Neural cell (in vitro differentiated cells): ENCODE measurements at regions not wholly inside any gene's neighbourhood (a gene's known extent, or its start where the extent isn't known, plus 50 kb on each side); places are given as distances from the start of the nearest gene placed in this dataset.

Source experiments
- H2AFZ ChIP-seq: fragments of 200-600, 300-800 bp; sonication (generic), shearing (Covaris generic); 2 replicates; pipeline ENCODE4 v1.6.0; 2014; ENCODE audit warnings: low read depth, mild to moderate bottlenecking, antibody characterized with exemption, low read length, moderate library complexity
- H3F3A ChIP-seq: fragments of 200-600 bp; shearing (Covaris generic); 2 replicates; pipeline ENCODE4 v1.6.1; 2016; ENCODE audit warnings: mild to moderate bottlenecking, moderate library complexity, mixed read lengths, antibody characterized with exemption, low read length; ENCODE audit not compliant: insufficient read depth, poor library complexity, severe bottlenecking
- H3K27ac ChIP-seq: fragments of 200-600, 300-800 bp; sonication (generic), shearing (Covaris generic); 2 replicates; pipeline ENCODE4 v1.5.1; 2014; ENCODE audit warnings: mild to moderate bottlenecking, low read length, moderate library complexity
- H3K27me3 ChIP-seq: fragments of 300-800, 200-600 bp; sonication (generic), shearing (Covaris generic); 2 replicates; pipeline ENCODE4 v1.6.0; 2014; ENCODE audit warnings: mild to moderate bottlenecking, low read depth, low read length, moderate library complexity; ENCODE audit not compliant: insufficient read depth
- H3K36me3 ChIP-seq: fragments of 300-800, 200-600 bp; sonication (generic), shearing (Covaris generic); 2 replicates; pipeline ENCODE4 v1.5.1; 2014; ENCODE audit warnings: mild to moderate bottlenecking, antibody characterized with exemption, low read length, moderate library complexity; ENCODE audit not compliant: insufficient read depth
- H3K4me2 ChIP-seq: fragments of 300-800, 200-600 bp; sonication (generic), shearing (Covaris generic); 2 replicates; pipeline ENCODE4 v1.6.0; 2014; ENCODE audit warnings: mild to moderate bottlenecking, low read length
- H3K4me3 ChIP-seq: fragments of 300-800, 200-600 bp; sonication (generic), shearing (Covaris generic); 2 replicates; pipeline ENCODE4 v1.5.1; 2014; ENCODE audit warnings: mild to moderate bottlenecking, low read length, moderate library complexity
- H3K79me2 ChIP-seq: fragments of 200-600 bp; shearing (Covaris generic); replicated peaks from 2 replicates; pipeline ENCODE4 v1.6.0; 2014; ENCODE audit warnings: mild to moderate bottlenecking, low read length, moderate library complexity; ENCODE audit not compliant: insufficient read depth
- H3K9ac ChIP-seq: fragments of 300-800, 200-600 bp; sonication (generic), shearing (Covaris generic); 2 replicates; pipeline ENCODE4 v1.6.1; 2016; ENCODE audit warnings: mild to moderate bottlenecking, low read length, mixed read lengths
- H3K9me2 ChIP-seq: fragments of 200-600 bp; shearing (Covaris generic); 2 replicates; pipeline ENCODE4 v1.6.1; 2016; ENCODE audit warnings: mild to moderate bottlenecking, low read length, mixed read lengths; ENCODE audit not compliant: insufficient read depth
- H3K9me3 ChIP-seq: fragments of 200-600, 300-800 bp; sonication (generic), shearing (Covaris generic); 2 replicates; pipeline ENCODE4 v1.6.1; 2016; ENCODE audit warnings: mild to moderate bottlenecking, mixed run types, low read length, moderate library complexity, mixed read lengths
- H4K20me1 ChIP-seq: fragments of 200-600 bp; shearing (Covaris generic); 2 replicates; pipeline ENCODE4 v1.6.1; 2016; ENCODE audit warnings: mild to moderate bottlenecking, mixed run types; ENCODE audit not compliant: insufficient read depth
- CTCF ChIP-seq: fragments of 450-650 bp; IDR thresholded peaks from 2 replicates; pipeline ENCODE4 v1.5.1; 2014; ENCODE audit warnings: antibody characterized with exemption, mild to moderate bottlenecking, moderate library complexity; ENCODE audit not compliant: poor library complexity, severe bottlenecking
- EP300 ChIP-seq: fragments of 450-650 bp; conservative IDR thresholded peaks from 2 replicates; pipeline ENCODE4 v1.6.1; 2014; ENCODE audit warnings: antibody characterized with exemption, mild to moderate bottlenecking, moderate library complexity; ENCODE audit not compliant: poor library complexity, severe bottlenecking
- EZH2 ChIP-seq: fragments of 200-600, 300-800 bp; shearing (Covaris generic), sonication (generic); IDR thresholded peaks from 2 replicates; pipeline ENCODE4 v1.6.1; 2014; ENCODE audit warnings: antibody characterized with exemption, low read length, borderline replicate concordance, mild to moderate bottlenecking; ENCODE audit not compliant: insufficient read depth, poor library complexity, severe bottlenecking
- MXI1 ChIP-seq: fragments of 450-650 bp; conservative IDR thresholded peaks from 2 replicates; pipeline ENCODE4 v1.6.1; 2014; ENCODE audit warnings: antibody characterized with exemption, mild to moderate bottlenecking; ENCODE audit not compliant: poor library complexity, severe bottlenecking
- POLR2AphosphoS5 ChIP-seq: IDR thresholded peaks from 2 replicates; pipeline ENCODE4 v1.6.1; 2012
- RAD21 ChIP-seq: fragments of 450-650 bp; conservative IDR thresholded peaks from 2 replicates; pipeline ENCODE4 v1.6.1; 2014; ENCODE audit warnings: antibody characterized with exemption, mild to moderate bottlenecking, moderate library complexity
- SMC3 ChIP-seq: fragments of 450-650 bp; conservative IDR thresholded peaks from 2 replicates; pipeline ENCODE4 v1.6.1; 2014; ENCODE audit warnings: antibody characterized with exemption, mild to moderate bottlenecking, moderate library complexity; ENCODE audit not compliant: poor library complexity
- TAF1 ChIP-seq: IDR thresholded peaks from 2 replicates; pipeline ENCODE4 v1.6.1; 2012; ENCODE audit warnings: low read depth
- TF ChIP-seq, protein P1 (sequence below): IDR thresholded peaks from 2 replicates; pipeline ENCODE4 v1.6.1; 2012; ENCODE audit warnings: borderline replicate concordance

- Histone ChIP-seq H3K4me3 (no peak overlapping the region), H3F3A (no peaks in the 10 kb centered on the region), H3K9me3 (no peaks in the 10 kb centered on the region), H3K9ac (no peak overlapping the region), H3K79me2 (no peaks in the 10 kb centered on the region), H4K20me1 (no peaks in the 10 kb centered on the region), H2AFZ (no peak overlapping the region), H3K9me2 (no peaks in the 10 kb centered on the region), H3K36me3 (no peaks in the 10 kb centered on the region), H3K4me2 (no peak overlapping the region), H3K27ac (no peak overlapping the region), H3K27me3 (no peaks in the 10 kb centered on the region)
- TF ChIP-seq CTCF (no peak), TAF1 (no peak), POLR2AphosphoS5 (no peak), RAD21 (no peak), EZH2 (no peak), SMC3 (no peak), MXI1 (no peak), EP300 (no peak)
- TF ChIP-seq, protein P1, sequence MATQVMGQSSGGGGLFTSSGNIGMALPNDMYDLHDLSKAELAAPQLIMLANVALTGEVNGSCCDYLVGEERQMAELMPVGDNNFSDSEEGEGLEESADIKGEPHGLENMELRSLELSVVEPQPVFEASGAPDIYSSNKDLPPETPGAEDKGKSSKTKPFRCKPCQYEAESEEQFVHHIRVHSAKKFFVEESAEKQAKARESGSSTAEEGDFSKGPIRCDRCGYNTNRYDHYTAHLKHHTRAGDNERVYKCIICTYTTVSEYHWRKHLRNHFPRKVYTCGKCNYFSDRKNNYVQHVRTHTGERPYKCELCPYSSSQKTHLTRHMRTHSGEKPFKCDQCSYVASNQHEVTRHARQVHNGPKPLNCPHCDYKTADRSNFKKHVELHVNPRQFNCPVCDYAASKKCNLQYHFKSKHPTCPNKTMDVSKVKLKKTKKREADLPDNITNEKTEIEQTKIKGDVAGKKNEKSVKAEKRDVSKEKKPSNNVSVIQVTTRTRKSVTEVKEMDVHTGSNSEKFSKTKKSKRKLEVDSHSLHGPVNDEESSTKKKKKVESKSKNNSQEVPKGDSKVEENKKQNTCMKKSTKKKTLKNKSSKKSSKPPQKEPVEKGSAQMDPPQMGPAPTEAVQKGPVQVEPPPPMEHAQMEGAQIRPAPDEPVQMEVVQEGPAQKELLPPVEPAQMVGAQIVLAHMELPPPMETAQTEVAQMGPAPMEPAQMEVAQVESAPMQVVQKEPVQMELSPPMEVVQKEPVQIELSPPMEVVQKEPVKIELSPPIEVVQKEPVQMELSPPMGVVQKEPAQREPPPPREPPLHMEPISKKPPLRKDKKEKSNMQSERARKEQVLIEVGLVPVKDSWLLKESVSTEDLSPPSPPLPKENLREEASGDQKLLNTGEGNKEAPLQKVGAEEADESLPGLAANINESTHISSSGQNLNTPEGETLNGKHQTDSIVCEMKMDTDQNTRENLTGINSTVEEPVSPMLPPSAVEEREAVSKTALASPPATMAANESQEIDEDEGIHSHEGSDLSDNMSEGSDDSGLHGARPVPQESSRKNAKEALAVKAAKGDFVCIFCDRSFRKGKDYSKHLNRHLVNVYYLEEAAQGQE, result no peak
Observed at GRCh38 chr15:95840004-95840403, 490.5 kb upstream of the NR2F2 start.

DNA sequence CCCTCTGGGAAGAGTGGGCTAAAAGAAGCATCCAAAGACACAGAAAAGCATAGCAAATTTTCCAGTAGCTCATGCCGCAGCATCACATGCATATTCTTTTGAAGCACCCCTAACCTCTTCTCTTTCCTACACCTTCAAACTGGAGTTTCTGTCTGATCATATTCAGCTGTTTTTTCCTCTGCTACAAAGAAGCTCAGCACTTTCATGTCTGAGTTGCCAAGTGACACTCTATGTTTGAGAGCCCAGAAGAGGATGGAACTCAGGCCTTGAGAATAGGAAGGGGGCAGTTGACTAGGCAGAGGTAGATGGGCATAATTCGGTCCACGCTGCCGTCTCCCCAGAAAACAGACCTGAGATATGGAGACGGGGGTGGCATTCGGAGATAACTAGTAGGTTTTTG lies 489.6 kb upstream of the NR2F2 start:
- Histone ChIP-seq H3K27ac (no peak overlapping the region), H3F3A (no peaks in the 10 kb centered on the region), H3K79me2 (no peaks in the 10 kb centered on the region), H3K36me3 (no peaks in the 10 kb centered on the region), H3K9me2 (no peaks in the 10 kb centered on the region), H4K20me1 (no peaks in the 10 kb centered on the region), H3K4me2 (no peak overlapping the region), H2AFZ (no peak overlapping the region), H3K9ac (no peak overlapping the region), H3K9me3 (no peaks in the 10 kb centered on the region), H3K4me3 (no peak overlapping the region), H3K27me3 (no peaks in the 10 kb centered on the region)
- TF ChIP-seq EZH2, result no peak
- TF ChIP-seq EP300, result no peak
- TF ChIP-seq TAF1, result no peak
- TF ChIP-seq SMC3, result no peak
- TF ChIP-seq MXI1, result no peak
- TF ChIP-seq RAD21, result no peak
- TF ChIP-seq POLR2AphosphoS5, result no peak
- TF ChIP-seq, protein P1, result no peak
- TF ChIP-seq CTCF, result no peak
